ENCODE measurements at regions not wholly inside any gene's neighbourhood (a gene's known extent, or its start where the extent isn't known, plus 50 kb on each side); places are given as distances from the start of the nearest gene placed in this dataset.
"Not testable (repeated sequence)": the region's sequence is repeated elsewhere in the genome, so short reads cannot be mapped to it uniquely, and the experiment has no call there.

DNA sequence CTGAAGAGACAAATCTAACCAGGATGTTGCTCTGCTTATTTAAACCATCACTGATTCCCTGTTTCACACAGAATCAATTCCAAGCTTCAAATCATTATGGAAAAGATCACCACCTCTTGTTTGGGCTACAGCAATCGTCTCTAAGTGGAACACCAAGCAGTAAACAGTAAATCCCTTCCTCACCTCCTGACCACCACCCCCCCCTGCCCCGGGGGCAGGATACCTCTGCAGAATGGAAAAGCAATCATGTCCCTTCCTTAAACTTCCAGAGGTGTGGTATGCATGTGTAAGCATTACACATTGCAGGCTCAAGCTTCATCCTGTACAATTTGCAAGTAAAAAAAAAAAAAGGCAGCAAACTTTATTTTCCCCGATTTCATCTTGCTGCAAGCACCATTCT lies 373.8 kb downstream of the NPIPA8 start:
- peaks cover 1% of the 10 kb centered on the region for H3K36me3 Mint-ChIP-seq
- no peak overlapping the region for H3K4me3 Mint-ChIP-seq
- peak overlapping the region in 1 of 3 donors; percentile 32 for H3K27ac Mint-ChIP-seq
- H3K4me1 Mint-ChIP-seq, result peaks cover 3 to 18% (median 12%) of the 10 kb centered on the region in 3 donors
- H3K27me3 Mint-ChIP-seq, result peaks cover 5% of the 10 kb centered on the region
- H3K9me3 Mint-ChIP-seq, result peaks cover 2 to 10% (median 3%) of the 10 kb centered on the region in 3 donors

- peaks cover 2 to 13% (median 2%) of the 10 kb centered on the region in 3 donors for H3K9me3 Mint-ChIP-seq
- peaks cover 3 to 18% (median 12%) of the 10 kb centered on the region in 3 donors for H3K4me1 Mint-ChIP-seq
- H3K27ac Mint-ChIP-seq, H3K27me3 Mint-ChIP-seq, H3K4me3 Mint-ChIP-seq, H3K36me3 Mint-ChIP-seq: not testable (repeated sequence)
Observed at GRCh38 chr16:17961822-17962221, 374.7 kb downstream of the NPIPA8 start.

- Mint-ChIP-seq H3K27me3 (peaks cover 22% of the 10 kb centered on the region), H3K4me1 (peaks cover 0 to 15% (median 8%) of the 10 kb centered on the region in 3 donors), H3K9me3 (peaks cover 0 to 2% (median 0%) of the 10 kb centered on the region in 3 donors), H3K36me3 (no peaks in the 10 kb centered on the region), H3K4me3 (no peak overlapping the region), H3K27ac (no peak overlapping the region)
Observed at GRCh38 chr16:17951378-17951777, 385.2 kb downstream of the NPIPA8 start.

DNA sequence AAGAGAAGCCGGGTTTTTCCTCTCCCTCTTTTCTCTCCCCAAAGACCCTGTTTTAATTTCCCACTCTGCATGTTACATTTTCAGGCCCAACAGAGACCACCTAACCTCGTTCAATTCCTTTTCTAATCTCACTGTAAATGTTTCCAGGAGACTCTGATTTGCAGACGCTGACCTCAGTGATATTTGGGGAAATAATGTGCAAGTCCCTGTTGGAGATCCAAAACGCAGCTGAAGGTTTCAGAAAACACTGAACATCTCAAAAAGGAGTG lies 386.6 kb downstream of the NPIPA8 start:
- Mint-ChIP-seq H3K36me3 (no peaks in the 10 kb centered on the region), H3K9me3 (peaks cover 0 to 2% (median 0%) of the 10 kb centered on the region in 3 donors), H3K27ac (no peak overlapping the region), H3K27me3 (peaks cover 22% of the 10 kb centered on the region), H3K4me3 (peak overlapping the region in 2 of 4 donors; percentile 5 to 75), H3K4me1 (peaks cover 0 to 14% (median 8%) of the 10 kb centered on the region in 3 donors)

DNA sequence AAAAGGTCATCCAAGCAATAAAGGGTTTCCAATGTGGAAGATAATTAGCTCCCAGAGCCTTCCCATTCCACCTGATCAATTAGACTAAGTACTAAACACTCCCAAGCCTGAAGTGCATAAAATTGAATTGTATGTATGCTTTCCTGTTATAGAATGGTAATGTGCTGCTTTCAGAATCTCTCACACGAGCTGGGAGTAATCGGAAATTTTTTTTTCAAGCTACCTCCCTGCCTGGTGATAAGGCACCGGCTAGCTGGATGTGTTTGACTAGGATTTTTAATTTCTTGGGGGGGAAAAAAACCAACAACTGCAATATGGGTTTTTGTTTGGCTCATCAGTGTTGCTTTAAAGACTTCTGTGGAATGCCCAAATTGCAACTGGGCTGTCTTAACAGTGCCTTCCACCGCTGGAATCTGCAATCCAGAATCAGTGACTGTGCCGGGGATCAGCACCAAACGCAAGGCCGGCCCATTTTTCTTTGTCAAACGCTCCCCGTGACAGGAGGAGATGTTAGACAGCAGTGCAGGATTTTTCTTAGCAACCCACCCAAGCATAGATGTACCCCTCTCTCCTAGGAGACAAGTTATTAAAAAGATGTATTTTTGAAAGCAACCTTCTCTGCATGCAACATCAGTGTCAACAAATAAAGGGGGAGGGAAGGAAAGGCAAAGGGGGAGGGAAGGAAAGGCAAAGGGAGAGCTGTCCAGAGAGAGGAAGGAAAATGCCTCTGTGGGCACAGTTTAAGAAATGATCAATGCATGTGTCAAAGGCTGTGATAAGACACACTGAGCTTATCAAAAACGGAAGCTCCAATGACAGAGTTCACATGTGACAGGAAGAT lies 387.2 kb downstream of the NPIPA8 start:
- peak overlapping the region in 1 of 4 donors; percentile 75 for H3K4me3 Mint-ChIP-seq
- H3K27me3 Mint-ChIP-seq, result peaks cover 24% of the 10 kb centered on the region
- peaks cover 0 to 10% (median 8%) of the 10 kb centered on the region in 3 donors for H3K4me1 Mint-ChIP-seq
- peaks cover 0 to 2% (median 0%) of the 10 kb centered on the region in 3 donors for H3K9me3 Mint-ChIP-seq
- no peaks in the 10 kb centered on the region for H3K36me3 Mint-ChIP-seq
- peak overlapping the region in 1 of 3 donors; percentile 41 for H3K27ac Mint-ChIP-seq

DNA sequence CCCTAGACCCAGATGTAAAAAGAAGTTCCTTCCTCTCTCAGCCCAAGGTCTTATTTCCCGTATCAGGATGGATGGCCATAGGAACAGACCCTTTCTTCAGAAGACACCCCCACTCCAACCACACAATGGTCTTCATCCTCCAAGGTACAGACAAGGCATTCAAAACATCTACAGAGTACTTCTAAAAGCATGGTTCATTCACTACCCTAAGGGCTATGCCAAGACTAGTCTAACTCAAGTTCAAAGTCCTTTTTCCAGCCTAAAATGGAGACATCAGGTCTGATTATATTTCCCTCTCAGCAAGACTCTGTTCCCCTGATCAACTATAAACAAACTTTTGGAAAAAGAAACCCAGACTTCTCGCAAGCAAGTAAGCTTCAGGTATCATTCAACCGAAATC lies 388.9 kb downstream of the NPIPA8 start:
- Mint-ChIP-seq H3K27me3 (peaks cover 25% of the 10 kb centered on the region), H3K36me3 (no peaks in the 10 kb centered on the region), H3K9me3 (peaks cover 0 to 2% (median 0%) of the 10 kb centered on the region in 3 donors), H3K4me3 (no peak overlapping the region), H3K27ac (no peak overlapping the region), H3K4me1 (peaks cover 0 to 8% (median 8%) of the 10 kb centered on the region in 3 donors)

GRCh38 chr16:17947165-17947564 lies 389.4 kb downstream of the NPIPA8 start:
- Mint-ChIP-seq H3K27me3 (peaks cover 25% of the 10 kb centered on the region), H3K9me3 (peaks cover 0 to 2% (median 0%) of the 10 kb centered on the region in 3 donors), H3K36me3 (no peaks in the 10 kb centered on the region), H3K4me3 (no peak overlapping the region), H3K27ac (no peak overlapping the region), H3K4me1 (peaks cover 0 to 8% (median 8%) of the 10 kb centered on the region in 3 donors)

GRCh38 chr16:17945080-17945601 lies 391.4 kb downstream of the NPIPA8 start:
- H3K9me3 Mint-ChIP-seq, result peaks cover 0 to 4% (median 0%) of the 10 kb centered on the region in 3 donors
- no peak overlapping the region for H3K4me3 Mint-ChIP-seq
- H3K27ac Mint-ChIP-seq, result no peak overlapping the region
- no peaks in the 10 kb centered on the region for H3K36me3 Mint-ChIP-seq
- H3K27me3 Mint-ChIP-seq, result peaks cover 14% of the 10 kb centered on the region
- peaks cover 4 to 13% (median 10%) of the 10 kb centered on the region in 3 donors for H3K4me1 Mint-ChIP-seq

DNA sequence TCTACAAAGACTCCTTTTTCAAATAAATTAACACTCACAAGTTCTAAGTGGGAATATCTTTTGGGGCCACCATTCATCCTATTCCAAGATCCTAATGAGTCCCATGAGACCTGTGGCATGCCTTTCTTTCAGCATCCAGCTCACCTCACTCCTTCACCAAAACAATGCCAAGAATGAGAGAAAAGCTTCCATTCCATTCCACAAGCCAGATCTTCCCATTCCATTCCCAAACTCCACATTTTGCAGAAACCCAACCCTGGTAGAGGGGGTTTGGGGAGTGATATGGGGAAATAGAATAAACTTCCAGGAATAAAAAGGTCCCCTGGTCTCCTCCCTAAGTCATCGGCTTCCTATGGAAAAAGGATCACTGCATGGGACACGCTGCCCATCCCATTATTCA lies 392.2 kb downstream of the NPIPA8 start:
- H3K4me1 Mint-ChIP-seq, result peaks cover 7 to 11% (median 9%) of the 10 kb centered on the region in 3 donors
- H3K36me3 Mint-ChIP-seq, result no peaks in the 10 kb centered on the region
- no peak overlapping the region for H3K4me3 Mint-ChIP-seq
- peaks cover 8% of the 10 kb centered on the region for H3K27me3 Mint-ChIP-seq
- H3K27ac Mint-ChIP-seq, result no peak overlapping the region
- H3K9me3 Mint-ChIP-seq, result peaks cover 0 to 4% (median 0%) of the 10 kb centered on the region in 3 donors

- Mint-ChIP-seq H3K36me3 (no peaks in the 10 kb centered on the region), H3K4me1 (peaks cover 10 to 17% (median 14%) of the 10 kb centered on the region in 3 donors), H3K27me3 (peaks cover 7% of the 10 kb centered on the region), H3K4me3 (no peak overlapping the region), H3K9me3 (peaks cover 0 to 4% (median 0%) of the 10 kb centered on the region in 3 donors), H3K27ac (no peak overlapping the region)
Observed at GRCh38 chr16:17942067-17942466, 394.5 kb downstream of the NPIPA8 start.

- H3K27ac Mint-ChIP-seq, result no peak overlapping the region
- peaks cover 7% of the 10 kb centered on the region for H3K27me3 Mint-ChIP-seq
- H3K36me3 Mint-ChIP-seq, result no peaks in the 10 kb centered on the region
- peak overlapping the region in 1 of 4 donors; percentile 11 for H3K4me3 Mint-ChIP-seq
- H3K4me1 Mint-ChIP-seq, result peaks cover 10 to 17% (median 14%) of the 10 kb centered on the region in 3 donors
- H3K9me3 Mint-ChIP-seq, result peaks cover 0 to 4% (median 0%) of the 10 kb centered on the region in 3 donors
Observed at GRCh38 chr16:17940584-17941364, 395.8 kb downstream of the NPIPA8 start.

- Mint-ChIP-seq H3K27ac (peak overlapping the region; percentile 3 to 89 (median 70)), H3K4me1 (peaks cover 10 to 17% (median 14%) of the 10 kb centered on the region in 3 donors), H3K4me3 (peak overlapping the region; percentile 31 to 94 (median 83)), H3K9me3 (peaks cover 0 to 4% (median 0%) of the 10 kb centered on the region in 3 donors), H3K27me3 (peaks cover 7% of the 10 kb centered on the region), H3K36me3 (no peaks in the 10 kb centered on the region)
Observed at GRCh38 chr16:17939723-17940122, 396.8 kb downstream of the NPIPA8 start.

- Mint-ChIP-seq H3K27ac (peak overlapping the region; percentile 3 to 89 (median 70)), H3K9me3 (peaks cover 0 to 4% (median 0%) of the 10 kb centered on the region in 3 donors), H3K27me3 (peaks cover 2% of the 10 kb centered on the region), H3K4me3 (peak overlapping the region; percentile 31 to 94 (median 83)), H3K36me3 (no peaks in the 10 kb centered on the region), H3K4me1 (peaks cover 10 to 17% (median 14%) of the 10 kb centered on the region in 3 donors)
Observed at GRCh38 chr16:17939122-17939536, 397.4 kb downstream of the NPIPA8 start.

GRCh38 chr16:17938546-17938945 lies 398.0 kb downstream of the NPIPA8 start:
- Mint-ChIP-seq H3K27ac (peak overlapping the region in 1 of 3 donors; percentile 70), H3K9me3 (peaks cover 0 to 4% (median 0%) of the 10 kb centered on the region in 3 donors), H3K4me3 (peak overlapping the region in 2 of 4 donors; percentile 31 to 33), H3K27me3 (no peaks in the 10 kb centered on the region), H3K4me1 (peaks cover 10 to 17% (median 14%) of the 10 kb centered on the region in 3 donors), H3K36me3 (no peaks in the 10 kb centered on the region)

Measured in IgD-negative memory B cell (primary cell).